ENCODE measurements at regions not wholly inside any gene's neighbourhood (a gene's known extent, or its start where the extent isn't known, plus 50 kb on each side); places are given as distances from the start of the nearest gene placed in this dataset.

- 32 to 46% methylated on average over 1 of the region's 1 CpG for WGBS, 2 donors
- DNase-seq (no peak), ATAC-seq (no peak)
- Histone ChIP-seq H3K36me3 (no peaks in the 10 kb centered on the region), H3K4me3 (no peak overlapping the region), H3K9me3 (peaks cover 0 to 18% (median 0%) of the 10 kb centered on the region in 11 donors), H3K27me3 (no peaks in the 10 kb centered on the region), H3K27ac (no peak overlapping the region), H3K4me1 (no peaks in the 10 kb centered on the region)
- intact Hi-C loops (cut with DNase I) = no loop called here
- no peak for TF ChIP-seq CTCF (IDR thresholded peaks at IDR 0.05)
These were observed 1230.7 kb upstream of the NCAM2 start for GRCh38 chr21:19767546-19767945.

- H3K4me3 ChIP-seq = no peak overlapping the region
- DNase-seq (no peak), ATAC-seq (no peak)
- intact Hi-C loops (cut with DNase I) = no loop called here
- TF ChIP-seq CTCF (IDR thresholded peaks at IDR 0.05) = no peak
- H3K9me3 ChIP-seq = peaks cover 0 to 18% (median 0%) of the 10 kb centered on the region in 11 donors
- no peaks in the 10 kb centered on the region for H3K4me1 ChIP-seq
- H3K27ac ChIP-seq = no peak overlapping the region
- WGBS, 2 donors = 82 to 85% methylated on average over 2 of the region's 2 CpGs
- no peaks in the 10 kb centered on the region for H3K36me3 ChIP-seq
- H3K27me3 ChIP-seq = no peaks in the 10 kb centered on the region
These were observed 1226.3 kb upstream of the NCAM2 start for GRCh38 chr21:19771881-19772280.

GRCh38 chr21:19776076-19776475 is 1222.1 kb upstream of the NCAM2 start:
- peaks cover 0 to 23% (median 8%) of the 10 kb centered on the region in 11 donors for H3K9me3 ChIP-seq
- no peaks in the 10 kb centered on the region for H3K27me3 ChIP-seq
- WGBS, 2 donors = 54 to 76% methylated on average over 1 of the region's 1 CpG
- no peak overlapping the region for H3K27ac ChIP-seq
- no peak for DNase-seq
- H3K4me1 ChIP-seq = no peaks in the 10 kb centered on the region
- intact Hi-C loops (cut with DNase I) = no loop called here
- H3K4me3 ChIP-seq = no peak overlapping the region
- TF ChIP-seq CTCF (IDR thresholded peaks at IDR 0.05) = no peak
- ATAC-seq = no peak
- H3K36me3 ChIP-seq = no peaks in the 10 kb centered on the region

GRCh38 chr21:19781881-19782652 is 1216.1 kb upstream of the NCAM2 start:
- WGBS, 2 donors = 74 to 75% methylated on average over 7 of the region's 7 CpGs
- no peak for TF ChIP-seq CTCF (IDR thresholded peaks at IDR 0.05)
- no peak for DNase-seq

More at GRCh38 chr21:19781881-19782652, 1216.1 kb upstream of the NCAM2 start:
- H3K36me3 ChIP-seq = no peaks in the 10 kb centered on the region
- peaks cover 0 to 50% (median 8%) of the 10 kb centered on the region in 11 donors for H3K9me3 ChIP-seq
- H3K4me1 ChIP-seq = no peaks in the 10 kb centered on the region
- ATAC-seq = no peak
- no peak overlapping the region for H3K27ac ChIP-seq
- no peaks in the 10 kb centered on the region for H3K27me3 ChIP-seq
- intact Hi-C loops (cut with DNase I) = no loop called here
- H3K4me3 ChIP-seq = no peak overlapping the region
